Panc1 (cell line): ENCODE measurements at regions not wholly inside any gene's neighbourhood (a gene's known extent, or its start where the extent isn't known, plus 50 kb on each side); places are given as distances from the start of the nearest gene placed in this dataset.

Experiments used
- ATAC-seq: fragments of 200-7000 bp; cut with Tn5 transposase; 2 replicates; pipeline ENCODE4 v1.9.1; 2020; ENCODE audit warnings: mild to moderate bottlenecking, moderate library complexity
- BruUV-seq: library from RNA; stranded (reverse); fragments of 400-500 nt; replicated peaks from 2 replicates; lab custom pipeline; 2021; lab: Mats Ljungman, UMichigan
- CTCF ChIA-PET: fragments of 300-600 bp; sonication (Branson Sonifier 250); formaldehyde crosslinking; loops from one replicate; lab custom pipeline; 2022; ENCODE audit warnings: antibody characterized with exemption; lab: Charles Lee
- POLR2A ChIA-PET: fragments of 300-600 bp; sonication (Branson Sonifier 250); formaldehyde crosslinking; loops from one replicate; lab custom pipeline; 2022; ENCODE audit warnings: antibody characterized with exemption; lab: Charles Lee
- DNase-seq: peaks from one replicate; pipeline ENCODE4 v3.0.0-alpha.2; 2010; ENCODE audit warnings: low read depth, low spot score
- H3K27ac ChIP-seq: 2 replicates; pipeline ENCODE4 v1.5.1; 2011; ENCODE audit warnings: mild to moderate bottlenecking, low read length, inconsistent platforms
- H3K27me3 ChIP-seq: fragments of 200-500 bp; sonication (Bioruptor generic); 2 replicates; pipeline ENCODE4 v1.6.0; 2014; ENCODE audit warnings: low read length, inconsistent platforms; ENCODE audit not compliant: control insufficient read depth, insufficient read depth
- H3K36me3 ChIP-seq: fragments of 200-500 bp; sonication (Bioruptor generic); 2 replicates; pipeline ENCODE4 v1.5.1; 2014; ENCODE audit warnings: inconsistent platforms, mild to moderate bottlenecking, low read length, moderate library complexity; ENCODE audit not compliant: control insufficient read depth, insufficient read depth
- H3K4me1 ChIP-seq: 2 replicates; pipeline ENCODE4 v1.5.1; 2011; ENCODE audit warnings: inconsistent platforms, mild to moderate bottlenecking, low read length, moderate library complexity; ENCODE audit not compliant: control insufficient read depth, insufficient read depth
- H3K4me3 ChIP-seq, 2 experiments: 2 replicates each; pipeline ENCODE4 v1.5.1; 2011 to 2012; ENCODE audit warnings: low read depth in 2 of 2, low read length in 2 of 2, mild to moderate bottlenecking in 2 of 2, inconsistent platforms in 1 of 2, moderate library complexity in 1 of 2
- H3K9me3 ChIP-seq: fragments of 200-500 bp; sonication (Bioruptor generic); 2 replicates; pipeline ENCODE4 v1.5.1; 2014; ENCODE audit warnings: low read depth, mild to moderate bottlenecking, inconsistent platforms, low read length, moderate library complexity; ENCODE audit not compliant: control insufficient read depth, insufficient read depth
- CTCF ChIP-seq: fragments of 450-650 bp; IDR thresholded peaks from 2 replicates; pipeline ENCODE4 v1.5.1; 2017; ENCODE audit warnings: mild to moderate bottlenecking
- POLR2AphosphoS5 ChIP-seq: IDR thresholded peaks from 2 replicates; pipeline ENCODE4 v1.6.1; 2012; ENCODE audit warnings: mild to moderate bottlenecking, low read depth, low read length, moderate library complexity
- REST ChIP-seq, 2 experiments: IDR thresholded peaks; 2 replicates each; pipeline ENCODE4 v1.6.1; 2011 to 2012; ENCODE audit warnings: low read depth in 2 of 2, control low read depth in 1 of 2, low read length in 1 of 2, mild to moderate bottlenecking in 1 of 2, moderate library complexity in 1 of 2; ENCODE audit not compliant: insufficient read depth in 1 of 2
- SIN3A ChIP-seq: IDR thresholded peaks from 2 replicates; pipeline ENCODE4 v1.6.1; 2012; ENCODE audit warnings: low read depth, mild to moderate bottlenecking, low read length, moderate library complexity, borderline replicate concordance; ENCODE audit not compliant: insufficient read depth
- TCF7L2 ChIP-seq: IDR thresholded peaks from 2 replicates; pipeline ENCODE4 v1.6.1; 2011; ENCODE audit warnings: mild to moderate bottlenecking, low read depth, low read length, inconsistent platforms
- in situ Hi-C: cut with HindIII; loops from 2 replicates; pipeline ENCODE4 v1.10.0; 2016; ENCODE audit warnings: low sequenced_read_pairs, low pct_unique_long_range_greater_than_20kb
- intact Hi-C: fragments of 100-400 bp; cut with micrococcal nuclease; formaldehyde crosslinking; loops from one replicate; pipeline ENCODE4 v1.10.0; 2022; ENCODE audit not compliant: unreplicated experiment

- no peak overlapping the region for H3K4me3 ChIP-seq
- no TSS peak for BruUV-seq
- no peak for TF ChIP-seq SIN3A
- no peak for TF ChIP-seq TCF7L2
- no peak for TF ChIP-seq CTCF
- no peak for TF ChIP-seq REST (IDR thresholded peaks at IDR 0.05; ENCODE audit: insufficient read depth in 1 of 2, low read depth in 2 of 2, low read length in 1 of 2)
- no peak for TF ChIP-seq POLR2AphosphoS5
- no peak for ATAC-seq
- ChIA-PET POLR2A (no interaction called here), CTCF (interaction anchor here (0.7 kb wide), 1 partner anchor 68 kb away, joined by 3 read pairs; no protein-coding TSS in a partner anchor)
- H3K36me3 ChIP-seq: no peaks in the 10 kb centered on the region
- intact Hi-C loops: no loop called here
- no peak overlapping the region for H3K27ac ChIP-seq
- in situ Hi-C loops: no loop called here
- no peaks in the 10 kb centered on the region; the same call in 1 of the 2 replicates for H3K27me3 ChIP-seq
- H3K9me3 ChIP-seq: no peaks in the 10 kb centered on the region
- DNase-seq: no peak
- no peaks in the 10 kb centered on the region for H3K4me1 ChIP-seq
Observed at GRCh38 chr6:105882828-105883227, 203.3 kb upstream of the PRDM1 start.

GRCh38 chr6:105882121-105882803 is 203.9 kb upstream of the PRDM1 start:
- CTCF ChIA-PET: no interaction called here
- in situ Hi-C loops: no loop called here

More at GRCh38 chr6:105882121-105882803, 203.9 kb upstream of the PRDM1 start:
- Histone ChIP-seq H3K9me3 (no peaks in the 10 kb centered on the region), H3K4me1 (no peaks in the 10 kb centered on the region), H3K27ac (no peak overlapping the region), H3K4me3 (no peak overlapping the region), H3K36me3 (no peaks in the 10 kb centered on the region), H3K27me3 (no peaks in the 10 kb centered on the region; the same call in 1 of the 2 replicates)
- intact Hi-C loops: no loop called here
- no TSS peak for BruUV-seq
- DNase-seq: no peak
- POLR2A ChIA-PET: no interaction called here
- no peak for TF ChIP-seq CTCF
- no peak for TF ChIP-seq SIN3A
- no peak for TF ChIP-seq TCF7L2
- TF ChIP-seq POLR2AphosphoS5: no peak
- no peak for TF ChIP-seq REST (IDR thresholded peaks at IDR 0.05; ENCODE audit: insufficient read depth in 1 of 2, low read depth in 2 of 2, low read length in 1 of 2)
- ATAC-seq: no peak
